ENCODE measurements at regions not wholly inside any gene's neighbourhood (a gene's known extent, or its start where the extent isn't known, plus 50 kb on each side); places are given as distances from the start of the nearest gene placed in this dataset.
"Not testable (repeated sequence)": the region's sequence is repeated elsewhere in the genome, so short reads cannot be mapped to it uniquely, and the experiment has no call there.

DNA sequence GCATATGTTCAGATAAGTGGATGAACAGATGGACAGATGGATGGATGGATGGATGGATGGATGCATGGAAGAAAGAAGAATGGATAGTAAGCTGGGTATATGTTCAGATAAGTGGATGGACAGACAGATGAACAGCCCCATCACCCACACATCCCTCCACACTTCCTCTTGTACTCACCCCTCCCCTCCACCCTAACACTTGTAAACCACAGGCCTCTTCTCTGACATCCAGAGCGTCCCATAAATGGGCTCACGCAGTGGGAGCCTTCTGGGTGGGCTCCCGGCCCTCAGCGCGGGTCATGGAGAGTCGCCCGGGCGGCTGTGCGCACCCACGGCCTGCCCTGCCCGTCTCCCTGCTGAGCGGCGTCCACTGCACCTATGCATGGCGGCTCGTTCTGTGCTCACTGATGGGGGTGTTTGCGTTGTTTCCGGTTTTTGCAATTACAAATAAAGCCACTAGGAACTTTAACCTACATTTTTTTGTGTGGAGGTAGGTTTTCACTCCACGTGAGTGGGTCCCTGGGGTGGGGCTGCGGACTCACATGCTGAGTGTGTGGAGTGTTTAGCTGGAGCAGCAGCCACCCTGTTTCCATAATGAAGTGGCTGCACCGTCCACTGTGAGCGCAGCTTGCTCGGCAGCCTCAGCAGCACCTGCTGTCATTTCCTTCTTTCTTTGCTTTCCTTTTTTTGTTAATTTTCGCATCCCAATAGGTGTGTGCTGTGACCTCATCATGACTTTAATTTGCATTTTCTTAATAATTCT is 78.8 kb upstream of the SFSWAP start:
- DNase-seq; H3K4me1 Mint-ChIP-seq; H3K4me3 Mint-ChIP-seq; H3K9me3 Mint-ChIP-seq; H3K27me3 Mint-ChIP-seq; H3K27ac Mint-ChIP-seq; intact Hi-C loops (cut with micrococcal nuclease); H3K36me3 Mint-ChIP-seq (ENCODE audit: low read depth): not testable (repeated sequence)

DNA sequence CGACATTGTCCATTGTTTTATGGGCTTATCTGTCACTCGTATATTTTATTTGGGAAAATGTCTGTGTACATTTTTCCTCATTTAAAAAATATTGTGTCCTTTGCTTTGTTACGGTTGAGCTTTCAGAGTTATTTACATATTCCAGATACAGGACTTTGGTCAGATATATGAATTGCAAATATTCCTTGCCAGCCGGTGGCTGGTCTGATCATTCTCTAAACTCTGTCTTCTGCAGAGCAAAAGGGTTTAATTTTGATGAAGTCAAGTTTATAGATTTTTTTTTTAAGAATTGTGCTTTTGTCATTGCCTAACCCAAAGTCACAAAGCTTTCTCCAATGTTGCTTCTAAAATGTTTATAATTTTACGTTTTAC is 78.3 kb upstream of the SFSWAP start:
- H3K4me1 Mint-ChIP-seq; H3K9me3 Mint-ChIP-seq; H3K27me3 Mint-ChIP-seq; H3K27ac Mint-ChIP-seq; H3K4me3 Mint-ChIP-seq; DNase-seq; intact Hi-C loops (cut with micrococcal nuclease); H3K36me3 Mint-ChIP-seq (ENCODE audit: low read depth): not testable (repeated sequence)

DNA sequence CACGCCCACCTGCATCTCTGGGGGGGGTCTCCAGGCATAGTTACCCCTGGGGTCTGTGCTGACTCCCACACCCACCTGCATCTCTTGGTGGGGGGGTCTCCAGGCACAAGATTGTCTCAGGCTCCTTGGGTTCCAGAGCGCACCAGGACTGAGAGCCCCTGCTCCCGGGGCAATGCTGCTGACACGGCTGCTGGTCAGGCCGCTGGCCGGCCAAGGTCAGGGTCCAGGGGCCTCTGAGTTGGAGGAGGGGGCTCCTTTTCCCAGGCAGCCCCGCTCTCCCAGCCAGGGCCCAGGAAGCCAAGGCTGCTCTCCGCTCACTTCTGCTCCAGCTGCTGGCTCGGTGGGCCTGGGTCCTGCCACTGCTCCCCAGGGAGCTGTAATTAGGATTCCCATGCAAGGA is 77.3 kb upstream of the SFSWAP start:
- H3K4me3 Mint-ChIP-seq; intact Hi-C loops (cut with micrococcal nuclease); DNase-seq; H3K4me1 Mint-ChIP-seq; H3K9me3 Mint-ChIP-seq; H3K36me3 Mint-ChIP-seq (ENCODE audit: low read depth); H3K27ac Mint-ChIP-seq; H3K27me3 Mint-ChIP-seq: not testable (repeated sequence)

DNA sequence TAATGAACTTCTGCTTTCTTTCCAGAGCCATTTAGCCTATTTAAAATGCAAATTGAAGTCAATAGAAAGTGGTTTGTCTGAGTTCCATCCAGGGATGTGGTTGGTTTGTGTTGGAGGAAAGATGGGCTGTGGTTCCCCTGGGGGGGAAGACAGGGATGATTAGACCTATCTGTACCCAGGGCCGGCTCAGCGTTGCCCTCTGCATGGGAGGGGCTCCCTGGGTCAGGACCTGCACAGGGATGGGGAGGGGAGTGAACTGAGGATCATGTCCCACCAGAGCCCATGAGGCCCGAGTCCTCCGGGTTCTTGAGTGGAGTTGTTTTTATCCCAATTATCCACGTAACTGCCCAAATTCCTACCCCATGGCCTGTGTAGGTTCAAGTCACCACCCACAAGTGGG is 76.9 kb upstream of the SFSWAP start:
- Mint-ChIP-seq H3K4me1 (no peaks in the 10 kb centered on the region), H3K36me3 (ENCODE audit: low read depth) (peaks cover 1% of the 10 kb centered on the region), H3K9me3 (peaks cover 5% of the 10 kb centered on the region), H3K27me3 (peaks cover 8% of the 10 kb centered on the region), H3K4me3 (no peak overlapping the region), H3K27ac (no peak overlapping the region)
- intact Hi-C loops (cut with micrococcal nuclease) = no loop called here
- DNase-seq = no peak

DNA sequence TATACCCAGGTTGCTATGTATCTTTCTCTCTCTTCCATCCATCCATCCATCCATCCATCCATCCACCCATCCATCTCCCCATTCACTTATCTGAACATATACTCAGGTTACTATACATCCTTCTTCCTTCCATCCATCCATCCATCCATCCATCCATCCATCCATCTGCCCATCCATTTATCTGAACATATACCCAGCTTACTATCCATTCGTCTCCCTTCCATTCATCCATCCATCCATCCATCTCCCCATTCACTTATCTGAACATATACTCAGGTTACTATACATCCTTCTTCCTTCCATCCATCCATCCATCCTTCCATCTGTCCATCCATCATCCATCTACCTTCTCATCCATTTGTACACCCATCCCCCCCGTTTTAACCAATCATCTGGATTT is 75.9 kb upstream of the SFSWAP start:
- H3K36me3 Mint-ChIP-seq (ENCODE audit: low read depth); H3K9me3 Mint-ChIP-seq; H3K27ac Mint-ChIP-seq; DNase-seq; H3K4me3 Mint-ChIP-seq; H3K4me1 Mint-ChIP-seq; H3K27me3 Mint-ChIP-seq; intact Hi-C loops (cut with micrococcal nuclease): not testable (repeated sequence)

DNA sequence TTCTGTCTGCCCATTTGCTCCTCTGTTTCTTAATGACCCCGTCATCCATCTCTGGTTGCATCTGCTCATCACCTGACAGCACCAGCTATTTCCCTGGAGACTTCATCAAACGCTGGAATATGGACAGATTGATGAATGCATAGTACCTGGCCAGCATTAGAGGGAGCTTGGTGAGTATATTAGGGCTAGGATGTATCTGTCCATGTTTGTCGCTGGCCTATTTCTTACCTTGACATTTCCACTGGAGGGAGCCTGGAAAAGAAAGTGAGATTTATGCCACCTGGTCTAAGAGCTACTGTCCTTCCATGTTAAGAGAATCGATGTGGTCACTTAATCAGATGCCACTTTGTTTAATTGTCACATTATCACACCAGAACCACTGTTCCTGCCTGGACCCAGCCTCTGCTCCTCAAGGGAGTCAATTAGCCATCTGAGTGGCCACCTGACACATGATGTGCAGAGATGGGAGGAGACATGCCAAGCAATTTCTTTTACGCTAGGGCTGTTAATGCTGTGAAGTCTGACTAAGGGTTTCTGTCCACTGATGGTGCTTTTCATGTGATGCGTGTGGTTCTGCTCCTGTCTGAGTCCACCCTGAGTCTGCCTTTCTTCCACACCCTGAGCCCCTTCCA is 75.3 kb upstream of the SFSWAP start:
- Mint-ChIP-seq H3K4me1 (no peaks in the 10 kb centered on the region), H3K27ac (no peak overlapping the region), H3K27me3 (peaks cover 8% of the 10 kb centered on the region), H3K9me3 (no peaks in the 10 kb centered on the region), H3K4me3 (no peak overlapping the region), H3K36me3 (ENCODE audit: low read depth) (no peaks in the 10 kb centered on the region)
- intact Hi-C loops (cut with micrococcal nuclease) = no loop called here
- DNase-seq = no peak

DNA sequence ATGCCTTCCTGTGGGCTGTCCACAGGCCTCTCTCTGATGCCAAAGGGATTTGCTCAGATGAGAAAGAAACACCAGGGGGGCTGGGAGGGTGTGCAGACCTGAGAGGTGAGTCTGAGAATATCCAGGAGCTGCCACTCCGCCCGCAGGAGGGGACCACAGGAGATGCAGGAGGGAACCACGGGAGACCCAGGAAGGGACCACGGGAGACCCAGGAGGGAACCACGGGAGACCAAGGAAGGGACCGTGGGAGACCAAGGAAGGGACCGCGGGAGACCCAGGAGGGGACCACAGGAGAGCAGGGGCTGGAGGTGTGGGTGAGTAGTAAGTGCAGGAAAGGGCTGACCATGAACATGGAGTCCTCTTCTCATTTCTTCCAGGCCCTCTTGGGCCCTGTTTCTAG is 74.6 kb upstream of the SFSWAP start:
- H3K36me3 Mint-ChIP-seq (ENCODE audit: low read depth) = no peaks in the 10 kb centered on the region
- H3K4me3 Mint-ChIP-seq = no peak overlapping the region
- H3K4me1 Mint-ChIP-seq = no peaks in the 10 kb centered on the region
- H3K27me3 Mint-ChIP-seq = peaks cover 8% of the 10 kb centered on the region
- DNase-seq = no peak
- H3K27ac Mint-ChIP-seq = no peak overlapping the region
- intact Hi-C loops (cut with micrococcal nuclease) = no loop called here
- no peaks in the 10 kb centered on the region for H3K9me3 Mint-ChIP-seq

DNA sequence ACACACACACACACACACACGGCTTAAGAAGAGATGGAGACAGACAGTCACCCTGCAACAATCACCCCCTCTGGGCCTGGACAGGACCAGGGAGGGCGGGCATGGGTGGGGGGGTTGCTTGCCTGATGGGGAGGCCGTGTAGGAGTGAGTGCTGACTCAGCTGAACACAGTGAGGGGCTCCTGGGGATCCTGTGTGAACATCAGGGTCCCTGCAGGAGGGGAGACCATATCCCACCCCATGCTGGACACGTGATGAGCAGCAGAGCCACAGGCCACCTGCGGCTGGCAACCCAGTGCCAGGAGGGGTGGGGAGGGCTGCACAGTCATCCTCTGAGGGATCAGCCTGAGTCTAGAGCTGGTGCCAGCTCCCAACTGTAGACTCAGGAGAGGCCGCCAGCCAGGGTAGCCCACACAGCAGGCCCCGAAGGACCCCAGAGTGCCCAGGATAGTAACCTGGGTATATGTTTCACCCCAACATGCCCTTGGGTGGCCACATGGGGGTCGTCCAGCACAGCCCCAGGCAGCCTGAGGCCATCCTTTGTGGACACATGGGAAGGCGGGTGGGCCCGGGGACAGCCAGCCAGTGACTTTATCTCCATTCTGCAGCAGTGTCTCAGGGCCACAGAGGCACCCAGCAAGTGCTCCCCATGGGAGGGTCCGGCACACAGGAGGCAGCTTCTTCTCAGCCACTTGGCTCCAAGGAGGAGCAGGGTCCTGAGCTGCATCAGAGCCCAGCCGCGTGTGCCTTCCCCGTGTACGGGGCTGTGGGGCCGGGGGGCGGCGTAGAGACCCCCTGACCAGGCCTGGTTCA is 73.7 kb upstream of the SFSWAP start:
- Mint-ChIP-seq H3K27ac (no peak overlapping the region), H3K9me3 (no peaks in the 10 kb centered on the region), H3K4me3 (no peak overlapping the region), H3K4me1 (no peaks in the 10 kb centered on the region), H3K27me3 (peaks cover 8% of the 10 kb centered on the region), H3K36me3 (ENCODE audit: low read depth) (no peaks in the 10 kb centered on the region)
- no peak for DNase-seq
- intact Hi-C loops (cut with micrococcal nuclease) = no loop called here

DNA sequence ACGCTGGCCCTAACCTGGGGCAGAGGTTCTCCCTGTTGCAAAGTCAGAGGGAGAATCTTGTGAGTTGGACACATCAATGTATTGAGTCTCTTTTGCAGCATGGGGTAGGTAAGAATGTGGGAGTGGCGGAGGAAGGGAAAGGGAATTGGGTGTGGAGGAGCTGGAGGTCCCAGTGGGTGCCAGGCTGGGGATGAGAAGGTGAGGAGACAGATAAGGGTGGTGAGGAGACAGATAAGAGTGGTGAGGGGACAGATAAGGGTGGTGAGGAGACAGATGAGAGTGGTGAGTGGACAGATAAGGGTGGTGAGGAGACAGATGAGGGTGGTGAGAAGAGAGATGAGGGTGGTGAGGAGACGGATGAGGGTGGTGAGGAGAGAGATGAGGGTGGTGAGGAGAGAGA is 72.9 kb upstream of the SFSWAP start:
- H3K36me3 Mint-ChIP-seq (ENCODE audit: low read depth) = no peaks in the 10 kb centered on the region
- intact Hi-C loops (cut with micrococcal nuclease) = no loop called here
- H3K4me1 Mint-ChIP-seq = no peaks in the 10 kb centered on the region
- no peak overlapping the region for H3K4me3 Mint-ChIP-seq
- no peak overlapping the region for H3K27ac Mint-ChIP-seq
- H3K9me3 Mint-ChIP-seq = no peaks in the 10 kb centered on the region
- peaks cover 8% of the 10 kb centered on the region for H3K27me3 Mint-ChIP-seq
- DNase-seq = no peak

DNA sequence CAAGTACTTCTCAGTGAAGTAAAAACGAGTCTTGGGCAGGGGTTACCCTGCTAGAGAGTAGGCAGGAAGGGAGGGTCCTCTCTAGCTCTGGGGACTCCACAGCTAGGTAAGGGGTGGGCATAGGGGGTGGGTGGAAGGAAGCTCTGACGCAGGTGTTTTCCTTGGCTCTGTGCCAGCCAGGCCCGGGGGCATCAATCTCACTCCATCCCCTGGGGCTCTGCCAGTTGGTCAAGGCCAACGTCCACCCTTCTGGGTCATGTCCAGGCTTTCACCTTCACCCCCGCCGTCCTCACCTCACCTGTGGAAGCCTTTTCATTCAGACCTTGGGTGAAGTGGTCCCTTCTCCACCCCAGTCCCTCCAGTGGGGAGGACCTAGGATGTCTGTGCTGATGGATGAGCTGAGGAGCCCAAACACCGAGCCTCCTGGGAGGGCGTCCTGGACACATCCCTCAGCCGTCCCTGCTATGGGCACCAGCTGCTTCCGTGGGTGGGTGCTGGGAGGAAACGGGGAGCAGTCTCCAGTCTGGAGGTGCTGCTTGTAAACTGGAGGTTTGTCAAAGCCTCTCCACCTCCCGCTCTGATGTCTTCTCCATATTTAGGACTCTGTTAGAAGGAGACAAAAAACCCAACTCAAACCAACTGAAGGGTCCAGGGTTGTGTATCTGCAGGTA is 71.5 kb upstream of the SFSWAP start:
- no peaks in the 10 kb centered on the region for H3K9me3 Mint-ChIP-seq
- H3K4me3 Mint-ChIP-seq = no peak overlapping the region
- no peaks in the 10 kb centered on the region for H3K4me1 Mint-ChIP-seq
- H3K36me3 Mint-ChIP-seq (ENCODE audit: low read depth) = no peaks in the 10 kb centered on the region
- intact Hi-C loops (cut with micrococcal nuclease) = no loop called here
- DNase-seq = no peak
- peaks cover 8% of the 10 kb centered on the region for H3K27me3 Mint-ChIP-seq
- no peak overlapping the region for H3K27ac Mint-ChIP-seq

DNA sequence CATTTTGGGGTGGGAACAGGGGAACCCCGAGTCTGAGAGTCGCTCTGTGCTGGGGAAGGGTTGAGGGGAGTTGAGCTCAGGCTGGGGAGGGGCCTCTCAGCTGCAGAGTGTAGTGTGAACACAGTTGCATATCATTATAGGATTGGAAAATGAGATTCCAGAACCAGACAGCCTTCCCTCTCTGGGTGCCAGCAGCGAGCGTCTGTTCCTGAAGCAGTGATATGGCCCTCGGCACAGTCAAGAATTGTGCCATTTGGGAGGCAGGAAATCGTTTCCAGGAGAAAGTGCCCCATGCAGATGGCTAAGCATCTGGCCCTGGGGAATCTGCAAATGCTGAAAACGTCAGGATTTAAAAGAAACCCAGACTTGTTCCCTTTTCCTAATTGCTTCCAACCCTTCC is 70.4 kb upstream of the SFSWAP start:
- no peak overlapping the region for H3K4me3 Mint-ChIP-seq
- H3K36me3 Mint-ChIP-seq (ENCODE audit: low read depth) = no peaks in the 10 kb centered on the region
- intact Hi-C loops (cut with micrococcal nuclease) = no loop called here
- no peaks in the 10 kb centered on the region for H3K4me1 Mint-ChIP-seq
- DNase-seq = no peak
- peaks cover 5% of the 10 kb centered on the region for H3K27me3 Mint-ChIP-seq
- H3K9me3 Mint-ChIP-seq = no peaks in the 10 kb centered on the region
- H3K27ac Mint-ChIP-seq = no peak overlapping the region

DNA sequence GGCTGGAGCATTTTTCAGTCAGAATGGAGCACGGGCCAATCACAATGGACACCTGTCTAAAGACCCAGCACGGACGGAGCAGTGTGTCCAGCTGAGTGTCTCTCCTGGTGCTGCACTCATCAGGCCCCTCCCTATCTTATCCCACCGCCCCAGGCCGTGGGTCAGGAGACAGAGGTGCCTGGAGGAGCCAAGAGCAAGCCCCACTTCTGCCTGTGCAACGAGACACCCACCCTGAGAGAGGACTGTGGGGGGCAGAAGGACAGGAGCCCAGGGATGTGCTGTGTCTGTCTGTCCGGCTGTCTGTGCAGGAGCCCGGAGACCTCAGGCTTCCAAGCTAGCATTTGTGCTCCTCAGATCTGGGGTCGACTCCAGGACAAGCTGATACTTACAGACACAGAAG is 69.6 kb upstream of the SFSWAP start:
- Mint-ChIP-seq H3K36me3 (ENCODE audit: low read depth) (no peaks in the 10 kb centered on the region), H3K27me3 (peaks cover 5% of the 10 kb centered on the region), H3K27ac (no peak overlapping the region), H3K4me3 (no peak overlapping the region), H3K4me1 (no peaks in the 10 kb centered on the region), H3K9me3 (no peaks in the 10 kb centered on the region)
- no peak for DNase-seq
- intact Hi-C loops (cut with micrococcal nuclease) = no loop called here

DNA sequence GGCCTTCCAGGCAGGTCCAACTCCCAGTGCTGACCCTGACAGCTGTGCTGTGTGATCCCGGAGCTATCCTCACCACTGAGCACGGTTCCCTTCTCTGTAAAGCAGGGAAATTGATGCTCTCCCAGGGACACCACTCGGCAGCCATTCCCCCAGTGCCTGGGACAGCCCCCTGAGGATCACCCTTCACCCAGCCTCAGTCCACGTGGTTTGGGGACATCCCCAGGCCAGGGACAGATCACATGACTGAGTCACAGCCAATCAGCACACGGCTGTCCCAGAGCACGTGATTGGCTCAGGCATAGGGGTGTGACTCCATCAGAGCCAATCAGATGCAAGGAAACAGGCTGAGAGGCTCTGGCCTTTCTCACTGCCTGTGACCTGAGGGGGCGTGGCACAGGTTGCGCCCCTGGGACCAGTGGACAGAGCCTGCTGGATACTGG is 68.8 kb upstream of the SFSWAP start:
- no peaks in the 10 kb centered on the region for H3K36me3 Mint-ChIP-seq (ENCODE audit: low read depth)
- no peaks in the 10 kb centered on the region for H3K9me3 Mint-ChIP-seq
- H3K27me3 Mint-ChIP-seq = peaks cover 5% of the 10 kb centered on the region
- intact Hi-C loops (cut with micrococcal nuclease) = no loop called here
- H3K4me1 Mint-ChIP-seq = no peaks in the 10 kb centered on the region
- H3K27ac Mint-ChIP-seq = no peak overlapping the region
- H3K4me3 Mint-ChIP-seq = no peak overlapping the region
- DNase-seq = no peak

DNA sequence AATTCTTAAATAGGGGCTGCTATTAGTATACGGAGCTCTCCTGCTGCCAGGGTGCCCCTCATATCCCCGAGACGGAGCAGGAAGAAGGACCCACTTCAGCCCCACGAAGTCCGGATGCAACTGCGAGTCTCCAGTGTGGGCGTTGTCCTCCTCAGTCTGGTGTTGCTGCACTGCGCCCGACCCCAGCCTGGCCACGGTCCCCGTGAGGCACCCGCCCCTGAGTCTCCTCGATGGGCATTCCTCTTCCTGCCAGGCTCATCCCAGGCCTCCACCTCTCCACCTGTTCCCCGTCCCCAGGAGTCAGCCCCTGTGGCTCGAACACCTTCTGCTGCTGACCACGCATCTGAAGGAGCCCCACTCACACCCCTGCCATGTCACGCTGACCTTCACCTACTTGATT is 68.1 kb upstream of the SFSWAP start:
- no peaks in the 10 kb centered on the region for H3K9me3 Mint-ChIP-seq
- no peaks in the 10 kb centered on the region for H3K4me1 Mint-ChIP-seq
- DNase-seq = no peak
- H3K27ac Mint-ChIP-seq = no peak overlapping the region
- intact Hi-C loops (cut with micrococcal nuclease) = no loop called here
- no peaks in the 10 kb centered on the region for H3K36me3 Mint-ChIP-seq (ENCODE audit: low read depth)
- H3K4me3 Mint-ChIP-seq = no peak overlapping the region
- H3K27me3 Mint-ChIP-seq = peaks cover 5% of the 10 kb centered on the region
